Neural cell (in vitro differentiated cells): ENCODE measurements at regions not wholly inside any gene's neighbourhood (a gene's known extent, or its start where the extent isn't known, plus 50 kb on each side); places are given as distances from the start of the nearest gene placed in this dataset.

ENCODE experiments used
- EP300 ChIP-seq: fragments of 450-650 bp; conservative IDR thresholded peaks from 2 replicates; pipeline ENCODE4 v1.6.1; 2014; ENCODE audit warnings: antibody characterized with exemption, mild to moderate bottlenecking, moderate library complexity; ENCODE audit not compliant: poor library complexity, severe bottlenecking
- EZH2 ChIP-seq: fragments of 200-600, 300-800 bp; shearing (Covaris generic), sonication (generic); IDR thresholded peaks from 2 replicates; pipeline ENCODE4 v1.6.1; 2014; ENCODE audit warnings: antibody characterized with exemption, low read length, borderline replicate concordance, mild to moderate bottlenecking; ENCODE audit not compliant: insufficient read depth, poor library complexity, severe bottlenecking
- POLR2AphosphoS5 ChIP-seq: IDR thresholded peaks from 2 replicates; pipeline ENCODE4 v1.6.1; 2012
- RAD21 ChIP-seq: fragments of 450-650 bp; conservative IDR thresholded peaks from 2 replicates; pipeline ENCODE4 v1.6.1; 2014; ENCODE audit warnings: antibody characterized with exemption, mild to moderate bottlenecking, moderate library complexity
- TF ChIP-seq, protein P1 (sequence below): fragments of 450-650 bp; IDR thresholded peaks from 2 replicates; pipeline ENCODE4 v1.5.1; 2014; ENCODE audit warnings: antibody characterized with exemption, mild to moderate bottlenecking, moderate library complexity; ENCODE audit not compliant: poor library complexity, severe bottlenecking

GRCh38 chr1:57483954-57484353, 60.1 kb upstream of the DAB1 start:
- TF ChIP-seq EP300: no peak
- no peak for TF ChIP-seq EZH2
- TF ChIP-seq, protein P1, sequence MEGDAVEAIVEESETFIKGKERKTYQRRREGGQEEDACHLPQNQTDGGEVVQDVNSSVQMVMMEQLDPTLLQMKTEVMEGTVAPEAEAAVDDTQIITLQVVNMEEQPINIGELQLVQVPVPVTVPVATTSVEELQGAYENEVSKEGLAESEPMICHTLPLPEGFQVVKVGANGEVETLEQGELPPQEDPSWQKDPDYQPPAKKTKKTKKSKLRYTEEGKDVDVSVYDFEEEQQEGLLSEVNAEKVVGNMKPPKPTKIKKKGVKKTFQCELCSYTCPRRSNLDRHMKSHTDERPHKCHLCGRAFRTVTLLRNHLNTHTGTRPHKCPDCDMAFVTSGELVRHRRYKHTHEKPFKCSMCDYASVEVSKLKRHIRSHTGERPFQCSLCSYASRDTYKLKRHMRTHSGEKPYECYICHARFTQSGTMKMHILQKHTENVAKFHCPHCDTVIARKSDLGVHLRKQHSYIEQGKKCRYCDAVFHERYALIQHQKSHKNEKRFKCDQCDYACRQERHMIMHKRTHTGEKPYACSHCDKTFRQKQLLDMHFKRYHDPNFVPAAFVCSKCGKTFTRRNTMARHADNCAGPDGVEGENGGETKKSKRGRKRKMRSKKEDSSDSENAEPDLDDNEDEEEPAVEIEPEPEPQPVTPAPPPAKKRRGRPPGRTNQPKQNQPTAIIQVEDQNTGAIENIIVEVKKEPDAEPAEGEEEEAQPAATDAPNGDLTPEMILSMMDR: no peak
- no peak for TF ChIP-seq RAD21
- no peak for TF ChIP-seq POLR2AphosphoS5
